ENCODE measurements at regions not wholly inside any gene's neighbourhood (a gene's known extent, or its start where the extent isn't known, plus 50 kb on each side); places are given as distances from the start of the nearest gene placed in this dataset.

DNA sequence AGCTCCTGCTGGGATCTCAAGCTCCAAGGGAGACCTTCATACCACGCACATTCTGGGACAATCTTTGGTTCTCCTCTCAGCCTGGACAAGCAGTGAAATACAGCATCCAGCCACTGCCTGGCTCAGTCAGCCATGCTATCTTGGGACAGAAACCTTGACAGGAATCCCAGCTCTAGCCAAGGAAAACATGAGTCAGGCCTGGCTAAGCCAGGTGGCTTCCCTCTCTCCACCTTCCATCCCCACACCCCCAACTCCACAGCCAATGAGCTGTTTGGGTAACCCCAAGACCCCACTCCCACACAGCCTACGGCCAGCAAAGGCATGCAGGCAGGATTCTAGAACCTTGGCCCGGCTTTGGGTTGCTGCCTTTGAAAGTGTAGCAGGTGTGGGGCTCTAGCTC, 64.9 kb downstream of the MCFD2 start:
- DNase-seq = no peak

DNA sequence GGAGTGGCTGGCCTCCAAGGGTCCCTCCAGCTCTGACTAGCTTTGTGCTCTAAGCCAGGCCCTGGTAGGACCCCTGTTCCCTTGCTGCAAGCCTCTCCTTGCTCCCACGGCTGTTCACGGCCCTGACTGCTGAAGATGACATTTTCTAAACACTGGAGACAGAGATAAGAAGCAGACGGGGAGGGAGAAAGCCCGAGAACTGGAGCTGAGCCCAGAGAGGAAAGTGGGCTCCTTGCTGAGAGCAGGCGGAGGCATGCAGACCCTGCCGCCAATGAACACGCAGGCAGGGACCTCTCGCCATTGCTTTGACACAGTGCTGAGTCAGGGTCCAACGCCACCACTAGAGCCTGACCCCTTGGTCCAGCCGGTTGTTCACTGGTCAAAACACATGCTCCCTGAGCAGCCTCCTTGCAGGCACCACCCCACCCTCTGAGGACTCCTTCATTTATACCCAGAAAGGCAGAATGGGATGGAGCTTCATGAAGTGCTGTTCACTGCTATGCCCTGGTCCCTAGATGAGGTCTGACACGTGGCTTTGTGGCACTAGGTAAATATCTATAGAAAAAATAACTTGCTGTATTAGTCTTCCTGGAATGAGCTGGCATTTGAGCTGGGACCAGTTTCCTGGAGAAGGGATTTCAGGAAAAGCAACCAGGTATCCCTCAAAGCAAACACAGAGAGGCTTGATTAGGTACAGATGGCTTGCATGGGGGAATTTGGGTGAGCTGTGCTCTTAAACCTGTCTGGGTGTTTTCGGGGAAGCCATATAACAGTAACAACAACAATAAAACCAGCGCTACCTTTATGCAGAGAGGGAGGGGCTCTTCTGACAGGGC, 65.7 kb downstream of the MCFD2 start:
- no peak for DNase-seq

DNA sequence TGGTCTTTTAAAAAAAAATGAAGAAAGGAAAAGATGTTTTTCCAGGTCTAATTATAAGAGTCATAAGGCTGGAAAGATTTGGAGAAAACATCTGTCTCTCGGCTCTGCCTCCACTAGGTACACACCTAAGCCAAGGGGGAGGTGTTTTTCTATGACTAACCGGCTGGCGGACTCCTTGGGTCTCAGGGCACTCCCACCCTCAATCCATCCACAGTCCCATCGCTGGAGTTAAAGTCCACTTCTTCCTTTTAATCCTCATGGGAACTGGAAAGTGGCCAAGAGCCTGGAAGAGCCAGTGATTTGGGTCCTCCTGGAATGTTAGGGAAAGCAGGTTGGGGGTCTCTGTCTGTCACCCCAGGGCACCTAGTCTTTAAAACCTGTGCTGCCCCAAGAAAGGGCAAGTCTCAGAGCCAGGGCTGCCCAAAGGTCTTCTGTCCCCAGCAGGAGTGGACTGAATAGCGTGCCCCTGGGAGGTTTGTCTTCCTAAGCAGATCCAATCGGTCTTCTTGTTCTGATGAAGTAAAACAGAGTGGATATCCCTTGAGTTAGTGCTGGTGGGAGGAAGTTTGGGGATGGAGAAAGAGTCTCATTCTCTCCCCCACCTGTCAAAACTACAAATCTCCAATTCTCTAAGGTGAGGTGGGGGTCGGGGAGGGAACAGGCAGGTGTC, 66.4 kb downstream of the MCFD2 start:
- DNase-seq = no peak

DNA sequence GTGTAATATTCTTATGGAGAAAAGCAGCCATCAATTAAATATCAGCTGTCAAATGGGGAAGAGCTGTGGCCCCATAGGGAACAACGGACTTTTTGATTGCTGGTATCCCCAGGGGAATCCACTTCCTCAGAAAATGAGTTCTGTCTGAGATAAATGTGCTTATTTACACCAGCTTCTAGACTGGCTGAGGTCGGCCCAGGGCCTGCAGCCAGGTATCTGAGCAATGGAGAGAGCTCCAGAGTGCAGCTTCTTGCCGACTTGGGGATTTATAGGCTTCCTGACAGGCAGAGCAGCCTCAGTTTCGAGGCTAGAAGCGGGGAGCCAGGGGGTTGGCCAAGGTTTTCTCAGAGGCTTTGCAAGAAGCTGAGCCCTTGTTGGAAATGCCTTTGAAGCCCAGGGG, 67.2 kb downstream of the MCFD2 start:
- DNase-seq = peak; percentile 35

DNA sequence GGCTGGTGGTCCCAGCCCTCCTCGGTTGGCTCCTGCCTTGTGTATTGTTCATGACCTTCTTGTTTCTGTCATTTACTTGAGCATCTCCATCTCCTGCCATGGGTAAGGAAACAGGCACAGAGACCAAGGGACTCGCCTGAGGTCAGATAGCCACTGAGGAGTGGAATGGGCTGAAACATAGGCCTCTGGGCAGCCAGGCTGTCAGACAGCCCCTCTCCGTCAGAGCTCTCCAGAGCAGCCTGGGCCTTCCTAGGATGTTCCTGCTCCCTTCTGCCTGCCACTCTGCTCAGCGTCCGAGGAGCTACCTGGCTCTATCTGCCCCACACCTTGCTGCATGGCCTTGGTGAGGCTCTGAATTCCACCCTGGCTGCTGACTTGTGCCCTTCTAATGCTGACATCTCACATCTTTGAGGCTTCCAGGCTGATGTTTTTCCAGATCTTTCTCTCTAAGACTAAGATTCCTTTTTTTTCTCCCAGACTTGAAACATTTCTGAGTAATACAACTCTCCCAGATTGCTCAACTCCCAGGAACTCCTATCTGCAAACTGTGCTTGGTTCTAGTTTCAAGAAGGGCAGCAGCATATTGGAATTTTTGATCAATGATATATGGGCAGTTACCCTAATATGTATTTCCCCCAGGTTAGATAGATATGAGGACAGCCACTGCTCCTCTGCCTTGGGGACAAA, 67.7 kb downstream of the MCFD2 start:
- DNase-seq = no peak

DNA sequence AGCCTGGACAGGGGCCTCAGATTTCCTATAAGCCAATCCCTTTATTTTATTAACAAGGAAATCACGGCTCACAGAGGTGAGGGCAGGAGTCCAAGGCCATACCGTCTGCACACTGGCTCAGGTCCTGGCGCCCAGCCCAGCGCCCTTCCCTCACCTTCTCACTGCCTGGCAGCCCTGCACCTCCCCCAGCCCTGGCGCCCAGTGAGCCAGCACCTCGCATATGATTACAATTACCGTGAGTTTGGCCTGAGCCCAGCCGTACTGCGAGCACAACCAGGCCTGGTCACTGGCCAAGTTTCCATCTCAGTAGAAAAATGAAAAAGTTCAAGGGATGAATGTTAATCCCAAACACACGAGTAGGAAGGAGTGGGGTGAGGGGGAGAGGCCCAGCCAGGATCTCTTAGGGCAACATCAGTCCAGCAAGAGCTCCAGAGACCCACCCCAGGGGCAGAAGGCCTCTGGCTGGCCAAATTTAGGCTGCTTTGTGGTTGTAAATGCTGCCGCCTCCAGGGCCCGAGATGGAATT, 68.4 kb downstream of the MCFD2 start:
- DNase-seq = no peak

DNA sequence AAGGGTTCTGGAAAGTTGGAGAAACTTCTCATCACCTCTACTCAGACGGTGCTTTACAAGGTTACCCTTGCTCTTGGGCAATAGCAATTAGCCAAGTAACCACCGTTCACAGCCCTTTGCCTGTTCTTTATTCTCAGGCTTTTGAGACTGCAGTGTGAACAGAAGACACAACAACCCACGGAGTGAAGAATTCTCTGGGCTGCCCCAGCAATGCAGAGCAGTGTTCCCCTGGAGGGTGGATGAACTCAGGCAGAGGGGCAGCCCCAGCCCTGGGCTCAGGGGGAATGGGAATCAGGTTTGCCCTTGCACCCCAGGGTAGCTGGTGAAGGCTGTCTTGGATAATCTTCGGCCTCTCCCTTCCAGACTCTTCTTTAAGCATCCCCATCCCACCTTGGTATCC, 69.1 kb downstream of the MCFD2 start:
- DNase-seq = peak; percentile 4

DNA sequence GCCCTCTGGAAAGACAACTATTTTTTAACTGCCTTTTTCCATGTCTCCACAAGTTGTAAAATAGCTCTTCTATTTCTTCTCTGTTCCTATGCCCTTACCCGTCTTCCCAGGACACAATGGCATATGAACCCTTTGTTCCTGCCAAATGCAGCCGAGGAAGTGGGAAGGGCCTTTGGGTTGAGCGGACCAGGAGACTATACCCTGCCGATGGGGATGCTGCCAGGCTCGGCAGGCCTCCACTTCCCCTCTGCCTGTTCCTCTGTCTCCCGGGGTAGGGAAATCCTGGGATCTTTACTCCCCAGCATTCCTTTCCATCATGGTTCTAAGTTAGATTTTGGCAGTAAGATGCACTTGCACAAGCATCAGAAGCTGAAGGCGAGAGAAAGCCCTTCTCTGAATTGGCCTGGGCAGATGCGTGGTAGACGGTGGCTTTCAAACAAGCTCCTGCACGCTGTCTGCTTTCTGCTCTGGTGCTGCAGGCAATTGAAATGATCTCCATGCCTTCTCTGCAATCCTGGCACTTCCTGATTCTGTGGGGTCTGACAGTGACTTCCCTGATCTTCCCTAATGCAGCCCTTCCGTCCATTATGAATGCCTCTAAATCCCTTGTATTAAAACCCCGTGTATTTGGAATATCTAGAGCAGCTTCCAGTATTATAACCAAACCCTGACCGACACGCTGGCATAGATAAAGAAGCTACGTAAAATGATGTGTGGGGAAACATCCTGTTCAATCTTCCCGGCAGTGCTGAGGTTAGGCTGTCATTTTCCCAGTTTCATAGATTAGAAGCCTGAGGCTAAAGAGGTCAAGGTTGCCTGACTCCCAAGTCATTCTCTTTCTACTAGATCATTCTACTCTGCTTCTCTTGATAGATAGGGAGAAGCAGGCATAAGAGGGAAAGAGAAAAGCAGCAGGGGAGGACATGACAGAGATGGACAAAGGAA, 69.8 kb downstream of the MCFD2 start:
- no peak for DNase-seq

DNA sequence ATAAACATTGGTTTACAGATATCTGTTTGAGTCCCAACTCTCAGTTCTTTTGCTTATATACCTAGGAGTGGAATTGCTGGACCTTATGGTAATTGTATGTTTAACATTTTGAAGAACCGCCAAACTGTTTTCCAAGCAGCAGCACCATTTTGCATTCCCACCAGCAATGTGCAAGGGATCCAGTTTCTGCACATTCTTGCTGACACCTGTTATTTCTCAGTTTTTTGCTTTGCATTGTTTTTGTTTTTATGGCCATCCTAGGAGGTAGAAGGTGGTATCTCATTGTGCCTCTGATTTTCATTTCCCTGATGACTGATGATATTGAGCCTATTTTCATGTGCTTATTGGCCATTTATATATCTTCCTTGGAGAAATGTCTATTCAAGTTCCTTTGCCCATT, 71.2 kb downstream of the MCFD2 start:
- DNase-seq = no peak

DNA sequence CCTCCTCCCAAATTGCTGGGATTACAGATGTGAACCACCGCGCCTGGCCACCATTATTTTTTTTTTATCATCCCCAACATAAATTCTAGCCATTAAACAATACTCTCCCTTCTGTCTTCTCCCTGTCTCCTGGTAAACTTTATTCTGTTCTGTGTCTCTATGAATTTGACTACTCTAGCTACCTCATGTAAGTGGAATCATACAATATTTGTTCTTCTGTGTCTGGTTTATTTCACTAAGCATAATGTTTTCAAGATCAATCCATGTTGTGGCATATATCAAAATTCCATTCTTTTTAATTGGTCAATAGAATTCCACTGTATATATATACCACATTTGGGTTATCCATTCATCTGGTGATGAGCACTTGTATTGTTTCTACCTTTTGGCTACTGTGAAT, 71.6 kb downstream of the MCFD2 start:
- DNase-seq = no peak

DNA sequence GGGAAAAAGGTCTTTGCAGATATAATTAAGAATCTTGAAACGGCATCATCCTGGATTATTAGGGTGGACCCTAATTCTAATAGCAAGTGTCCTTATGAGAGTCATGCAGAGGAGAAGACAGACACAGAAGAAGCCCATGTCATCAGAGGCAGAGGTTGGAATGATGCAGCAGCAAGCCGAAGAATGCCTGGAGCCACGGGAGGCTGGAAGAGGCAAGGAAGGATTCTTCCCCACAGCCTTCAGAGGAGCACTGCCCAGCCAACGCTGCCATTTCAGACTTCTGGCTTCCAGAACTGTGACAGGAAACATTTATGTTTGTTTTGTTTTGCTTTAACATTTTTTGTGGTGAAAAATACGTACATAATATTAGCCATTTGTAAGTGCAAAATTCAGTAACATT, 72.3 kb downstream of the MCFD2 start:
- no peak for DNase-seq

DNA sequence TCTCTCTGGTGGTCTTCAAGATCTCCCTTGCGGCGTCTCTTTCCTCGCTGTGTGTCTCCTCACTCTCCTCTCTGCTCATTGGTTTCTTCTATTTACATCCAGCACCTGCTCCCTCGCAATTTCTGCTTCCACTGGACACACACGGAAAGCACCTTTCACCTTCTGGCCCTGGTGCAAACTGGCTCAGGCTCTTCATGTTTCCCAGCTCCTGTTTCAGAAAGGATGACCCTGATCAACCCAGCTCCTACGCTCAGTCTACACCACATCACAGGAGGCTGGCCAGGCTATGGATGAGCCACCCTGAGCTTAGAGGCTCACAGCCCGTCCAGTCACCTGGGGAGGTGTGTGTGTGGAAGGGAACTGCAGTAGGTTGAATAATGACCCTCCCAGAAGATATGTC, 72.7 kb downstream of the MCFD2 start:
- no peak for DNase-seq

DNA sequence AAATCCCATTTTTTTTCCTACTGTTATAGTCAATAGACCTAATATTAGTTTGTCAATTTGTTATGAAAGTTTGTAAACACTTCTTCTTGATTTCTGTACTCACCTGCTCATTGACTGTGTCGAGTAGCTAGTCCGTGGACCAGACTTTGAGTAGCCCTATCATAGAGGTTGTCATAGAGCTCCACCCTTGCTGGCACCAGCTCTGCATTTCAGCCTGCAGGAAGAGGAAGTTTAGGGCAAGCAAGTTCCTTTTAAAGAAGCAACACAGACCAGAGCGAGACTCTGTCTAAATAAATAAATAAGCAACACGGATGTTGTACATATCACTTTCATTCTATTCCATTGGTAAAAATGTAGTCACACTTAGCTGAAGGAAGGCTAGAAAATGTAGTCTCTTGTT, 74.0 kb downstream of the MCFD2 start:
- DNase-seq = peak; percentile 75

DNA sequence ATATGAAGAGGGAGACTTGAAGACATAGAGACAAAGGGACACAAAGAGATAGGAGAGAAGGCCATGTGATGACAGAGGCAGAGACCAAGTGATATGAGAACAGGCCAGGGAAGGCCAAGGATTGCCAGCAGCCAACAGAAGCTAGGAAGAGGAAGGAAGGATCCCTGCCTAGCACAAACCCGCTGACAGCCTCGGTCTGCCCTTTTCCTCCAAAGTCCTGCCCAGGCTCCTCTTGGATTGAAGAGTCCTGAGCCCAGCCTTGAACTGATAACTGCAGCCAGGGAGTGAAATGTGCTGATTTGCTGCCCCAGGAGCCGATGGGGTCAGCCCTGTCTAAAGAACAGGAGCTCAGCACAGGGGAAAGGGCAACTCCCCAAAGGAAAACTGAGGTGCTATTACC, 76.6 kb downstream of the MCFD2 start:
- no peak for DNase-seq

DNA sequence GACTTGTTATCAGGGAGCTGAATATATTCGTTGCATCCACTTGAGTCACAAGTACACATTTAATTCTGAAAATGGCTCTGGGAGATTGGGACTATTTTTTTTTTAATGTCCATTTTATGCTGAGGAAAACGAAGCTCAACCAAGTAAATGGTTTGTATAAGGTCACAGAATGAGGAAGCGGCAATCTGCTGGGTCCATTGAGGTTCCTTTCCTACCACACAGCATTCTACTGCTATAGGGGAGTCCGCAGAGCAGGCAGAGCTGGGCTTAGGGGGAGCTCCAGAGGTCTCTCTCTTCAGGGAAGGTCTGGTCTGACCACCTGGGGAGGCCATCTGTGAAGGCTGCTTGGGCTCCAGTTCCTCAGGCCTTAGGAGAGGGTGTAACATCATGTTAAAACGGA, 77.9 kb downstream of the MCFD2 start:
- DNase-seq = peak; percentile 40

DNA sequence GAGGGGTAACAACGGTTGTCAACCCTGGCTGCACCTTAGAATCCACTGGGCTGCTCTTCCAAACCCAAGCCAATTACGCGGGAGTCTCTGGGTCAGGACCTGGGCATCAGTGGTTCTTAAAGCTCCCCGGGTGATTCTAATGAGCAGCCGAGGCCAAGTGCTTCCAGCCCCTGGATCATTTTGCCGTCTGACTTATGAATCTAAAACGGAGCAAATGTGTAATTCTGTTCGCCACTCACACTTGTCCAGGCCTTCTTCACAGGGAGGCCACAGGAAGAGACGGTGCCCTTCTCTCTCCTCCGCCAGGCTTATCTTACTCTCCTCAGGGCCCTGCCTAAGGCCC, 78.5 kb downstream of the MCFD2 start:
- no peak for DNase-seq

DNA sequence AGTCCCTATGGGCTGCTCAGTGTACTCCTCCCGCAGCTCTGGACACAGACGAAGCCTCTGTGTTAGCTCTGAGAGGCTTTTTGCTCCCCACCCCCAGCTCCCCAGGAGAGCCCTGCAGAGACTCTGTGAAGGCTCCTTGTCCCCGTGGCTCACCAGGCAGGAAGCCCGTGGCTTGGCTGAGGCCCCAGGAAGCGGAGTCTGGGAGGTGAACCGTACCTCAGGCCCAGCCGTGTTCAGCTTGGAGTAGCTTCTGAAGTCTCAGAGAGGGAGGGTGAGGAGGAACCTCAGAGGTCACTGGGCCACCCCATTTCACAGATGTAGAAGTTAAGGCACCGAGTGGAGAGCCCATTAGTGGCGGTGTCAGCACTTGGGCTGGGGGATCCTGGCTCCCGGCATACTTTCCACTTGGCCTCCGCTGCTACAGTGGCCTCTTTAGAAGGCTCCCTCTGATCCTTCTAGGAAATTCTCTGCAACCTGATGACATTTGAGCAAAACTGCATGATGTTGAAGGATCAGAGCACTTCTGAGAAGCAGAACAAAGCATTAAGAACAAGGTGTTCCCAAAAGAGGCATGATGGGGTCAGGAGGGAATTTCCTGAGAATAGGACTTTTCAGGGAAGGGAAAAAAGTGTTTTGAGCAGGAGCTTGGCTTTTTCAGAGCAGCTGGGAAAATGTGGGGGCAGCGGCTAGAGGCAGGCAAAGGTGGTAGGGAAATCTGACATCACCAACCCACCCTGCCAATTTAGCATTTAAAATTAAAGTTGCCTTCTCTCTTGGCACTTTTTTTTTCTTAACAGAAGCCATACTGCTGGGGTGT, 79.1 kb downstream of the MCFD2 start:
- DNase-seq = no peak

DNA sequence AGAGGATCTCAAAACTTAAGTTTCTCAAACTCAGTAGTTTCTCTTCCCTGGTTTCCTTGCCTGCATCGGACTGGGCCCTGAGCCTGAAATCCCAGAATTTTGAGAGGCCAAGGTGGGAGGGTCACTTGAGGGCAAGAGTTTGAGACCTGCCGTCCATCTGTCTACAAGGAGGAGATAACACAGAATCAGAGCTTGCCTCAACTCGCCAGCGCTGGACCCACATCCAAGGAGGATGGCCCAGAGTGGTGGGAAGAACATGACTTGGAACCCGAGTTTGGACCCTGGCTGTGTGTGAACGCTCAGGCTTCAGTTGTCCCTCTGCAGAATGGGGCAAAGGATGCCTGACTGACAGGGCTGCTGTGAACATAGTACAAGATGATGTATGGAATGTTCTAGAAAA, 80.1 kb downstream of the MCFD2 start:
- DNase-seq = no peak

DNA sequence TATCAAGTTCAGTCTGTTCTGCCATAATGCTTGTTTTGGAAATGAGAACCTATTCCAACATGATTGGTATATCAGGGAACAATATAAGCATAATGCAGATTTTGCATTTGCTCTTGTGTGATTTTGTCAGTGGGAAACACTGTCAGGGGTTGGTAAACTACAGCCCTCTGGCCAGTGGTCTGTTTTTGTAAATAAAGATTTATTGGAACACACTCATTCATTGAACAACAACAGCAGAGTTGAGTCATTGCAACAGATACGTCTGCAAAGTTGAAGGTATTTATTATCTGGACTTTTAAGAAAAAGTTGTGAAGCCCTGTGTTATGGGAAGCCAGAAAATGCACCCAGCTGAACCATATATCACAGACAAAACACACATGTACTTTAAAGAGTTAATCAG, 83.1 kb downstream of the MCFD2 start:
- DNase-seq = no peak

DNA sequence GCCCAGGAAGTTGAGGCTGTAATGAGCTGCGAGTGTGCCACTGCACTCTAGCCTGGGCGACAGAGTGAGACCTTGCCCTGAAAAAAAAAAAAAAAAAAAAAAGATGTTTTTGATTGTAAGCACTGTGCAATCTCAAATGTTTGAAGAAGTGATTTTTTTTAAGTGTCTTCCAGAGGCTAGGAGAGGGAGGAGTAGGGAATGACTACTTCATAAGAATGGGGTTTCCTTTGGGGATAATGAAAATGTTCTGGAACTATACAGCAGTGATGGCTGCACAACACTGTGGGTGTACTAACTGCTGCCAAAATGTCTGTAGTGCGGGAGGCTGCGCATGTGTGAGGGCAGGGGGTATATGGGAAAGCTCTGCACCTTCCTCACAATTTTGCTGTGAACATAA, 83.7 kb downstream of the MCFD2 start:
- no peak for DNase-seq

DNA sequence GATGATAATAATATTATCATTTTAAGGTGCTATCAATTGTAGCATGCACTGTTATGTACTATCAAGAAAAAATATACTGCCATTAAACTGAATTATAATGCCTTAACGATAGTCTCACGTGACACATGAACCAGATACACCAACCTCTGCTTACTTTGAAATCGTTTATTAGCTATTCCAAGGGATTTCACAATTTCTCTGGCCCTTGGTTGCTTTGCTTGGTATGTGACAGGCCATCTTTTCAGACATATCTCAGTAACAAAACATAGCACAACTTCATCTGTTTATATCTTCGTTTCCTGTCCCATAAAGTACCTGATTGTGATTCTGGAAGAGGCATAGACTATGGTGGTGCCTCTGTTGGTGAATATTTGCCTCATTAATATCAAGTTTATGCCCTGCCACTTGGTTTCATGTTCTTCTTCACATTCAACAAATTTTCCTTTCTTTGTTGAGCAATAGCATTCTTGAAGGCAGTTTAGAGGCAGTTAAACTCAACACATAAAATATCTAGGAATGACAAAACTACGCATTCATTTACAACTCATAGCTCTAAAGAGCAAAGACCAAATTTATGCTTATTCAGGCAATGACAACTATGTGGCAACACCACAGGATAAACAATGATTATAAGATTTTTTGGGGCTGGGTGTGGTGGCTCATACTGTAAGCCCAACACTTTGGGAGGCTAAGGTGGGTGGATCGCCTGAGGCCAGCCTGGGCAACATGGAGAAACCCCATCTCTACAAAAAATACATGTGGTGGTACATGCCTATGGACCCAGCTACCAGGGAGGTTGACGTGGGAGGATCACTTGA, 84.3 kb downstream of the MCFD2 start:
- DNase-seq = no peak
